GM18498 (cell line): ENCODE measurements at regions not wholly inside any gene's neighbourhood (a gene's known extent, or its start where the extent isn't known, plus 50 kb on each side); places are given as distances from the start of the nearest gene placed in this dataset.
"Not testable (repeated sequence)": the region's sequence is repeated elsewhere in the genome, so short reads cannot be mapped to it uniquely, and the experiment has no call there.

Experiments
- ATAC-seq: cut with Tn5 transposase; IDR thresholded peaks from one replicate; pipeline ENCODE4 v1.9.1; 2021; ENCODE audit warnings: mild to moderate bottlenecking, moderate library complexity; ENCODE audit not compliant: unreplicated experiment

- not testable (repeated sequence) for ATAC-seq
Observed at GRCh38 chr6:170213637-170214018, 77.2 kb downstream of the DLL1 start.

GRCh38 chr6:170212956-170213636 lies 77.8 kb downstream of the DLL1 start:
- no peak for ATAC-seq

- ATAC-seq: no peak
Observed at GRCh38 chr6:170212051-170212756, 78.7 kb downstream of the DLL1 start.

- no peak for ATAC-seq
Observed at GRCh38 chr6:170211404-170212025, 79.4 kb downstream of the DLL1 start.

GRCh38 chr6:170210651-170211403 lies 80.1 kb downstream of the DLL1 start:
- ATAC-seq: no peak

- ATAC-seq: no peak
Observed at GRCh38 chr6:170210026-170210390, 80.9 kb downstream of the DLL1 start.

GRCh38 chr6:170209354-170210025 lies 81.4 kb downstream of the DLL1 start:
- ATAC-seq: no peak

- ATAC-seq: no peak
Observed at GRCh38 chr6:170208651-170209353, 82.1 kb downstream of the DLL1 start.

- ATAC-seq: no peak
Observed at GRCh38 chr6:170208182-170208601, 82.7 kb downstream of the DLL1 start.

- no peak for ATAC-seq
Observed at GRCh38 chr6:170207586-170208181, 83.2 kb downstream of the DLL1 start.

- ATAC-seq: no peak
Observed at GRCh38 chr6:170206851-170207431, 83.9 kb downstream of the DLL1 start.

GRCh38 chr6:170206317-170206621 lies 84.6 kb downstream of the DLL1 start:
- ATAC-seq: no peak

- no peak for ATAC-seq
Observed at GRCh38 chr6:170205534-170206316, 85.2 kb downstream of the DLL1 start.

- no peak for ATAC-seq
Observed at GRCh38 chr6:170205126-170205525, 85.8 kb downstream of the DLL1 start.

- ATAC-seq: no peak
Observed at GRCh38 chr6:170203212-170203611, 87.7 kb downstream of the DLL1 start.

GRCh38 chr6:170202416-170203135 lies 88.3 kb downstream of the DLL1 start:
- ATAC-seq: no peak

- no peak for ATAC-seq
Observed at GRCh38 chr6:170201361-170201760, 89.5 kb downstream of the DLL1 start.

- ATAC-seq: no peak
Observed at GRCh38 chr6:170200458-170200891, 90.4 kb downstream of the DLL1 start.
